NCI-H748 (cell line): ENCODE measurements at regions not wholly inside any gene's neighbourhood (a gene's known extent, or its start where the extent isn't known, plus 50 kb on each side); places are given as distances from the start of the nearest gene placed in this dataset.
"Not testable (repeated sequence)": the region's sequence is repeated elsewhere in the genome, so short reads cannot be mapped to it uniquely, and the experiment has no call there.

Experiments used
- DNase-seq: peaks from one replicate; lab custom pipeline; 2025; ENCODE audit not compliant: unreplicated experiment; lab: John Stamatoyannopoulos, UW

DNA sequence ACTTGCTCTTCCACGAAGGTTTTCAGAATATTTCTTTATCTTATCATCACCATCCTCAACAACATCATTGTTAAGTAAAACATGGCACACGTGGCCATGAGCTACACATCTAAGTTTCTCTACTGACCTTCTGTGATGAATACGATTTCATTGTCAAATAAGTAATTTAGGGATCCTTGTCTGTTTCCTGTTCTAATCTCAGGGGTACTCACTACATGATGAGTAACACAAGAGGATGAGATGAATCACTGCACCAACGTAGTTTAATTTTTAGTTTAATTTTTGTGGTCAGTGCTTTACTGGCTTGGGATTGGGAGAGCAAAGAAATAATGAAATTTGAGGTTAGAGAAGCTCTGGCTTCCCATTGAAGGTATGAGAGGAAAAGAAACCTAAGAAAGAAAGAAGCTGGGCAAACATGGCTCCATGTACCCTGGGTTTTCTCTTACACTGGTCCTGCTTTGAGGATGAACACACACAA, 461.9 kb upstream of the KLF6 start:
- no peak for DNase-seq

DNA sequence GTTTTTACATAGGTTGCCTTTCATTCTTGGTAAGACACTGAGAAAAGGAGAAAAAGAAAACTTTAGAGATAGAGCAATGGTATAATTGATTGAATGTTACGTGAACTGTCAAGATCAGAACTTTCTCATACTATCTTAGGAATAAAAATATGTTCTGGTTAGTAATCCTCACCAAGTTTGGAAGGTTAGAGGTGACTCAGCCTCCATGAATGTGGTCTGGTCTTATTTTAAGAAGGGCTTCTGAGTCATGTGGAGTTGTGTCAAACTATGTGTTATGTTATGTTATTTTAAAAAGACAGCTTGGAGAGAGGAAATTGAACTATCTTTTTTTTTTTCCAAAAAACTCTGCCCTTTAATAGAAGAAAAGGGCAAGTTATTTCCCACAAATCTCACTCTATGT, 458.6 kb upstream of the KLF6 start:
- no peak for DNase-seq

- no peak for DNase-seq
Measured at GRCh38 chr10:4243169-4243568, 458.2 kb upstream of the KLF6 start.

- DNase-seq: peak; percentile 58
Measured at GRCh38 chr10:4242561-4243035, 457.6 kb upstream of the KLF6 start.

DNA sequence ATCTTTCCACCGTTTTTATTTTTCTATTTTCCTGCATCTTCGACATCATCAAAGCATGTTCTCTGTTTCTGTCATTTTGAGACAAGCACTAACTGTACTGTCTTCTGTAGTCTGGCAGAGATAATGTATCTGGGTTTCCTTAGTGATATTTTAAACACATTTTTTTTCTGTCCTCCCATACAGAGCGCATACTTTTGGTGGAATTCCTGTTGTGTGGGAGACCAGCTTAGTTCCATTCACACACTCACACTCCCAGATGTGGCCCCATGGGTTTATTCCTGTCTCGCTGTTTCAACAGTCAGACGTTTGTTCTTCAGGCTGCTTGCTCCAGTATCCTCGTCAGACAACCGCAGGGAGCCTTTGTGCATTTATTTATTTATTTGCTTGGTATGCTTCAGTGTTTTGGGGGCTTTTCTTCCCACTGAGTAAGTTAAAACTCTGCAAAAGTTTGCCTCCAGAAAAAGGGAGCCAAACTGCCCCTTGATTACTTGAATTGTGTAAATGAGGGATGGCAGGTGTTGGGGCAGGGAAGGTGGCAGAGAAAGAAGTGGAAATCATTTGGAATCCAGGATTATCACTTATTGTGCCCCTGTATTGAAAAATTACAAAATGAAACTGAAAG, 456.8 kb upstream of the KLF6 start:
- peak; percentile 47 for DNase-seq

DNA sequence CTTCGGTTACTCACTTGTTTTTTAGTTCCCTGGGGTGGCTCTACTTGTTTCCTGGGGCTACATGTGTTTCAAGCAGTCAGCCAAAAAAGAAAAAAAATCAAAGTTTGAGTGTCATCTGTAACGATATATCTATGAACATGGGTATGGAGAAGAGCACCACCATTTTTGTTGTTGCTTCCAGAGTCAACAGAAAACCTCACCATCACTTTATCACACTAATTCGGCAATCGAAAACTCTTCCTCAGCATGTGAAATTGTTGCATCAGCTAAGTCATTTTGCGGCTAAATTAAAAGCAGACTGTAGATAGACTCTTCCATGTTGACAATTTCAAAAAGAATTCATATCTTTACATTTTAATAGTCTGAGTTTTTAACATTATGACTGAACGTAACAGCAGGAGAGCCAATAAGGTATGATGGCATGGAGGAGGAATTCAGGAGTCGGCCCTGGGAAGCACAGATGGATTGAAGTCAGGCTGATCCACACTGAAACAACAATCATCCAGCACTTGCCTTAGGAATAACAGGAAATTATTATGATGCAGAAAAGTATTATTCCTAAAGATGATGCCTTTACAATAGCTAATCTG, 455.7 kb upstream of the KLF6 start:
- no peak for DNase-seq

- DNase-seq: no peak
Measured at GRCh38 chr10:4239186-4239585, 454.2 kb upstream of the KLF6 start.

DNA sequence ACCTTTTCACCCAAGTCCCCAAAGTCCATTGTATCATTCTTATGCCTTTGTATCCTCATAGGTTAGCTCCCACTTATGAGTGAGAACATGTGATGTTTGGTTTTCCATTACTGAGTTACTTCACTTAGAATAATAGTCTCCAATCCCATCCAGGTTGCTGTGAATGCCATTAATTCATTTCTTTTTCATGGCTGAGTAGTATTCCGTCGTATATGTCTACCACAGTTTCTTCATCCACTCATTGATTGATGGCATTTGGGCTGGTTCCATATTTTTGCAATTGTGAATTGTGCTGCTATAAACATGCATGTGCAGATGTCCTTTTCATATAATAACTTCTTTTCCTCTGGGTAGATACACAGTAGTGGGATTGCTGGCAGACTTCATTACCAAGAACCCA, 451.9 kb upstream of the KLF6 start:
- not testable (repeated sequence) for DNase-seq

DNA sequence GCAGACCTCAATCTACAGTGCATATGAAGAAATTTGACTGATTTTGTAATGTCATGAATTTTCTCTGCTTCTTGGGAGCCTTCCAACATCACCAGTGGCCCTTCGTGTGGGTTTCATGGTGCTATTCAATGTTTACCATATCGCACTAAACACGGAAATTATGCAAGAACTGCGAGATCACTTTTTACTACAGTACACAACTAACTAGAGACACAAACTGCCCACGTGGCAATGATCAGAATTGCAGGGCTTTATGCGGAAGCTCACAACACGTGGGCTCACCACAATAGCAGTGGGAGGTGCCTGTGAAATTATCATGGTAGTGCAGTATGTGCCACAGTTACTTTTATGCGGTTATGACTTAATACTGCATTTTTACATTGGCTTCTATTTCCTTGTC, 449.7 kb upstream of the KLF6 start:
- no peak for DNase-seq

GRCh38 chr10:4231439-4231838, 446.4 kb upstream of the KLF6 start:
- DNase-seq: no peak

DNA sequence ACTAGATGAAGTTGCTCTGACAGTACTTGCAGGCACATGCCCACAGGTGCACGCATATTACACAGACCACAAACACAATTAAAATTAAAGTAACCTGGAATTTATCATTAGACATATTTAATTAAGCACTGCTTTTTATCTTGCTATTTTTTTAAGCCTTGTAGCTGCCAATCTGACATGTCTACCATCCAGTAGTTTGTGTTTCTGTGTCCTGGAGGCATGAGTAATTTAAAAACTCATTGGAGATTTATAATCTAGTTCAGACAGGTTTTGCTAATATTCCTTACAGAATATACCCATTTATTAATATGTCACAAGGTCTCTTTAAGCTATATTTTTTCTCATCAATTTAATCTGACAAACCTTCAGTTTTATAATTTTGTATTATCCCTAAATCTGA, 445.0 kb upstream of the KLF6 start:
- DNase-seq: no peak

DNA sequence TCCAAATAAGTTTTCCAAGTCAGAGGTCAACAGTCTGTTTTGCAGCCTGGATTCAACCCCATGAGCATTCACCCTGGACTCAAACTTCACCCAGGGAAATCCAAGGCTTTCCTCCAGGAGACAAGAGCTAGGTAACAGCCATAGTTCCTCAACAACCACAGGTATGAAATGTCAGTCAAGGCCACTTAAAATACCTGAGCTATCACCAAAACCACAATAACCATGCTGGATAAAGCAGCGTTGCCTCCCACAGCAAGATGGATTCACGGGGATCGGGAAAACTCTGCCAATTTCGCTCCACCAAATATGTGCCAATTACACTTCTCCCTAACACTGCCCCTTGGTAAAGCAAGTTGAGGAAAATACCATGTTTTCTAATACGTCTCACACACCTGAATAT, 444.1 kb upstream of the KLF6 start:
- no peak for DNase-seq

GRCh38 chr10:4227586-4227985, 442.6 kb upstream of the KLF6 start:
- DNase-seq: no peak

GRCh38 chr10:4226941-4227540, 442.0 kb upstream of the KLF6 start:
- no peak for DNase-seq

DNA sequence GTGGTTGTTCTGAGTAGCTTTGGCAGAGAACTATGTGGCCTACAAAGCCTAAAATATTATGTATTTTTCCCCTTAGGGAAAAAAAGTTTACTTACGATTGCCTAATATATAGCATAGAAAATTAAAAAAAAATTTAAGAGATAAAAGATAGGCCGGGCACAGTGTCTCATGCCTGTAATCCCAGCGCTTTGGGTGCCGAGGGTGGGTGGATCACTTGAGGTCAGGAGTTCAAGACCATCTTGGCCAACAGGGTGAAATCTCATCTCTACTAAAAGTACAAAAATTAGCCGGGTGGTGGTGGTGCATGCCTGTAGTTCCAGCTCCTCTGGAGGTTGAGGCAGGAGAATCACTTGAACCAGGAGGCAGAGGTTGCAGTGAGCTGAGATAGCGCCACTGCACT, 439.2 kb upstream of the KLF6 start:
- no peak for DNase-seq

GRCh38 chr10:4221310-4221709, 436.3 kb upstream of the KLF6 start:
- not testable (repeated sequence) for DNase-seq

DNA sequence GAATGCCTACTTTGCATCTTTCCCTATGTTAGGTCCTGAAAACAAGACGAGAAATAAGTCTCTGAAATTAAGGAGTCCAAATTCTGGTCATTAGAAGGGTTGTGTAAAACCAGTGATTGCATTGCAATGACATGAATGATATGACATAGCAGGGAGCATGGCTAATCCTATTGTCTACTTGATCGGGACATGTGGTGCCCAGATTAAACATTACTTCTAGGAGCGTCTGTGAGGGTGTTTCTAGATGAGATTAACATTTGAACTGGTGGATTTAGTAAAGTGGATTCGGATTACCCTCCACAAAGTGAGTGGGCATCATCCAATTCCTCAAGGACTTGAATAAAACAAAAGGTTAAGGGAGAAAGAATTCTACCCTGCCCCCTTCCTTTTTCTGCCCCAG, 434.9 kb upstream of the KLF6 start:
- DNase-seq: no peak

DNA sequence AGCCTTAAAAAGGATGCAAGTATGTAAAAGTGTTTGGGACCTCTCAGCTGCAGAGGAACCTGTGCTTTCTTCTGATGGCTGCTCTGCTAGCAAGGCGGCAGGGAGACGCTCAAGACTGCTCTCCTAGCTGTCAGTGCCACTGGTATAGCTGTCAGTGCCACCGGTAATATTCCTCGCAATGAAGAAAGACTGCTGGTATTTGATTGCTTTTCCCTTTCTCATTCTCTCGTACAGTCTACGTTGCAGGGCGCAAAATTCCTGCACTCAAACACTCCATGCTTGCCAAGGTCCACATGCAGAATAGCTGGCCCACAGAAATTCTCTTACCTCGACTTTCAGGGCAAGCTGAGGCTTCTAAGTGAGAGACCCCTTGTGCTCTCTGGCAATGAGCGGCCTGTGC, 432.6 kb upstream of the KLF6 start:
- no peak for DNase-seq

DNA sequence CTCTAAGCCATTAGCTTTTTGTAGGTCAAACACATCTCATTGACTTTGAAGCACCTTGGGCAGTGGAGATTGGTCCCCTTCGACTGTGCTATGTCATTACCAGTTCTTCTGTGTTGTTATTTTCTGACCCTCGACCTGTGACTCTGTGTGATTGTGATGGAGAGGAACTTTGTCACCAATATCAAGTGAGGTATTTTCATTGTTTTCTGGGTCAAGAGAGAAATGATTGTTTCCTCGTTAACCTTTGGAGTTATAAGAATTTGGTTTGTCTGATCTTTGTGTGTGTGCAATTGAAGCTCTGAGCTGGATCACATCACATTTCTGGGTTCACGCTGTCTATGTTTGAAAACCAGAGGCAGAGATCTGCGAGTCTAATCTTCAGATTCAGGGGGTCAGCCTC, 432.2 kb upstream of the KLF6 start:
- DNase-seq: peak; percentile 6

DNA sequence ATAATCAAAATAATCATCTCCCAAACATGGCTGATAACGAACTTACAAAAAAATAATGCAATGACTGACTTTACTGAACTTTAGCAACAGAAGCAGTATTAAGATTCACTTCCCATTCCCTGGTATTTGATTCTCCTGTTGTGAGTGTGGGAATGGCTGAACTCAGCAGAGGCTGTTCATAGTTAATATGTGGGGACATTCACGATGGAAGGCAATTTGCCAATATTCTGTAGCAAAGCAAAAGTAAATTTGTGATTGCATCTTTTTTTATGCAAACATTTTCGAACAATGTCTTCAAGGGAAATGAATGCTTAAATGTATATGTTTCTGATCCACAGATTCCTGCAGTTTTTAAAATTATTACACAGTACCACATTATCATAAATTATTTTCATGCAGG, 431.7 kb upstream of the KLF6 start:
- no peak for DNase-seq

DNA sequence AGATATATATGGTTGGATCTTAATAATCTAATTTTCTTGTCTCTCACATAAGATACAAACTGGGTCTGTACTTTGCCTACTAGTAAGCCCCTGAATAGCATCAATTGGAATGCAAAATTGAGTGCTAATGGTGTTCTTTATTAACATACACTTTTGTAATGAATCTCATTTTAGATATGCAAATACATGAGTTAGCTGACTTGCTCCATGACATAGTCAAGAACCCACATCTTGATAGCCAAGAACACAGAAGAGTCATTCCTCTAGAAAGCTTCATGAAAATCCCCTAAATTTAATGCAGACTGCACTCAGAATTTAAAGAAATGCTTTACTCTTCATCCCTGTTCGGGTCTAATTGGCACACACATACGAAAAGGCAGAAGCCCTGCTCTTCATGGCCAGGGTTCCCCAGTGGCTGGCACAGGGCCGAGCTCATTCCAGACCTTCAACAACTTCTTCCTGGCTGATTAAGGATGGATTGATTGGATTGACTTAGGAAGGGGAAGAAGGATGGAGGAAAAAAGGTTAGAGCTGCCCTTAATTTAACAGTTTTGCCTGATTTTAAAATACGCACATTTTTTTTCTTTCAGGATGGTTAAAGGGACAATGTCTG, 431.1 kb upstream of the KLF6 start:
- DNase-seq: no peak

DNA sequence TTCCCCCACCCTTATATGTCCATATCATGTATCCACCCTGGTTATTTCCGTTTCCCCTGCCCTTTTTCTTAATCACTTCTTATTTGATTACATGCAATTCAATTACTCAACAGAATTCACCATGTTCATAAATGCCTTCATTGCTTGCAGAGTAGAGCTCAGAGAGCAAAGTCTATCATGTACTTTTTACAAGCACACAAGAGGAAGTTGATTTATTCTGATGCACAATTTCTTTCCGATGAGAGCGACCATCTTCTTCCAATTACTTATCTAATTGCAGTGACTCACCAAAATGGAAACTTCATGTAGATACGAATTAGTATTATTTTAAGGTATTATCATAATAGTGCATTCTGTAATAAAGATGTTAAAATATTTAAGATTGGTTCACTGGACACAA, 430.5 kb upstream of the KLF6 start:
- DNase-seq: no peak
